Transverse colon (tissue), 4 donors: ENCODE measurements at regions not wholly inside any gene's neighbourhood (a gene's known extent, or its start where the extent isn't known, plus 50 kb on each side); places are given as distances from the start of the nearest gene placed in this dataset.

Experiments used
- DNase-seq: peaks from one replicate; pipeline ENCODE4 v3.0.0-alpha.2; 2019
- H3K27ac ChIP-seq, 4 donors: fragments of 200-600 bp; sonication (generic); 2 replicates each; pipeline ENCODE4 v1.5.1; 2016 to 2018; ENCODE audit warnings: inconsistent platforms in 4 of 4
- H3K27me3 ChIP-seq: fragments of 200-600 bp; sonication (generic); 2 replicates; pipeline ENCODE4 v1.5.1; 2017; ENCODE audit warnings: inconsistent platforms
- H3K36me3 ChIP-seq, 4 donors: fragments of 200-600 bp; sonication (generic); 2 replicates each; pipeline ENCODE4 v1.5.1; 2017 to 2019; ENCODE audit warnings: inconsistent platforms in 4 of 4
- H3K4me1 ChIP-seq, 4 donors: fragments of 200-600 bp; sonication (generic); 2 replicates each; pipeline ENCODE4 v1.5.1; 2017 to 2020; ENCODE audit warnings: inconsistent platforms in 4 of 4
- H3K4me3 ChIP-seq, 4 donors: fragments of 200-600 bp; sonication (generic); 1 replicate in 1 of 4; 2 replicates in 3 of 4; pipeline versions ENCODE4 v1.5.1 to v1.6.1; 2017 to 2019; ENCODE audit warnings: inconsistent platforms in 4 of 4
- H3K9me3 ChIP-seq, 2 donors: fragments of 200-600 bp; sonication (generic); 2 replicates each; pipeline ENCODE4 v1.5.1; 2017 to 2019; ENCODE audit warnings: inconsistent platforms in 2 of 2
- EP300 ChIP-seq: sonication (generic); formaldehyde crosslinking; IDR thresholded peaks from one replicate; pipeline ENCODE4 v1.6.1; 2017; ENCODE audit warnings: antibody characterized with exemption, low read depth
- POLR2A ChIP-seq: fragments of 450-650 bp; IDR thresholded peaks from one replicate; pipeline ENCODE4 v1.6.1; 2016; ENCODE audit warnings: antibody characterized with exemption, mild to moderate bottlenecking, moderate library complexity
- POLR2AphosphoS5 ChIP-seq, 3 donors: sonication (generic); formaldehyde crosslinking; IDR thresholded peaks; one replicate each; pipeline ENCODE4 v1.6.1; 2016; ENCODE audit warnings: antibody characterized with exemption in 3 of 3
- WGBS, 2 donors: methylation state at CpG; one replicate each; pipeline ENCODE4 v1.1.5; 2018; ENCODE audit warnings: low coverage in 1 of 2; 5-methylcytosine and 5-hydroxymethylcytosine counted together
- in situ Hi-C, 4 donors: fragments of 200-750 bp; cut with MboI; loops; one replicate each; pipeline versions ENCODE4 v1.15.0 to v1.15.1; 2017; ENCODE audit warnings: low sequenced_read_pairs in 3 of 4, low pct_ligation_motif_present in 1 of 4, low pct_unique_long_range_greater_than_20kb in 1 of 4
- intact Hi-C: fragments of 100-400 bp; cut with DNase I; formaldehyde crosslinking; loops from one replicate; pipeline ENCODE4 v1.15.1; 2023; ENCODE audit warnings: low total_unique reads
- TF ChIP-seq, protein P1 (sequence below), 5 experiments: fragments of 200-600 bp in 3 of 5; fragments of 450-650 bp in 2 of 5; sonication (generic) in 3 of 5; IDR thresholded peaks; 1 replicate in 2 of 5; 2 replicates in 3 of 5; pipeline ENCODE4 v1.5.1; 2016 to 2017; ENCODE audit warnings: antibody characterized with exemption in 5 of 5, inconsistent platforms in 3 of 5, mild to moderate bottlenecking in 2 of 5, moderate library complexity in 1 of 5

DNA sequence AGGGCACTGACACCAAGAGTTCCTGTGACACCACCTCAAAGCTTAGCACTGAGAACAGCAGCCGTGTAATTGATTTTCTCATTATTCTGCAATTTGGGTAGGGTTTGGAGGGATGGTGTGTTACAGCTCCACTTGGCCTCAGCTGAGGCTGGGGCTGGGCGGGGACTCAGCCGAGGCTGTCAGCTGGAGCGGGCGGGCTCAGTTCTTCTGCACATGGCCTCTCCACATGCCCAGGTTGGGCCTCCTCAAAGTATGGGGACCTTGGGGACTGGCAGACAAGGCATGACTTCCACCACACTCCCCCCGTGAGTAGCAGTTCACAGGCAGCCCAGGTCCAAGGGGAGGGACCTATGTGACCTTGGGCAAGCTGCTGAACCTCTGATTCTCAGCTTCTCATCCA lies 171.5 kb downstream of the IRF8 start:
- Histone ChIP-seq H3K4me1 (no peaks in the 10 kb centered on the region), H3K27me3 (no peaks in the 10 kb centered on the region), H3K4me3 (no peak overlapping the region), H3K9me3 (no peaks in the 10 kb centered on the region), H3K27ac (no peak overlapping the region), H3K36me3 (no peaks in the 10 kb centered on the region)
- in situ Hi-C loops, result loop anchor here (10.0 kb wide), 4 partner anchors 124 to 454 kb away; partner anchors contain the start of gene FOXF1 (in 3 of the 4)
- no peak for TF ChIP-seq POLR2A
- no peak for TF ChIP-seq POLR2AphosphoS5 (IDR thresholded peaks at IDR 0.05)
- TF ChIP-seq, protein P1, sequence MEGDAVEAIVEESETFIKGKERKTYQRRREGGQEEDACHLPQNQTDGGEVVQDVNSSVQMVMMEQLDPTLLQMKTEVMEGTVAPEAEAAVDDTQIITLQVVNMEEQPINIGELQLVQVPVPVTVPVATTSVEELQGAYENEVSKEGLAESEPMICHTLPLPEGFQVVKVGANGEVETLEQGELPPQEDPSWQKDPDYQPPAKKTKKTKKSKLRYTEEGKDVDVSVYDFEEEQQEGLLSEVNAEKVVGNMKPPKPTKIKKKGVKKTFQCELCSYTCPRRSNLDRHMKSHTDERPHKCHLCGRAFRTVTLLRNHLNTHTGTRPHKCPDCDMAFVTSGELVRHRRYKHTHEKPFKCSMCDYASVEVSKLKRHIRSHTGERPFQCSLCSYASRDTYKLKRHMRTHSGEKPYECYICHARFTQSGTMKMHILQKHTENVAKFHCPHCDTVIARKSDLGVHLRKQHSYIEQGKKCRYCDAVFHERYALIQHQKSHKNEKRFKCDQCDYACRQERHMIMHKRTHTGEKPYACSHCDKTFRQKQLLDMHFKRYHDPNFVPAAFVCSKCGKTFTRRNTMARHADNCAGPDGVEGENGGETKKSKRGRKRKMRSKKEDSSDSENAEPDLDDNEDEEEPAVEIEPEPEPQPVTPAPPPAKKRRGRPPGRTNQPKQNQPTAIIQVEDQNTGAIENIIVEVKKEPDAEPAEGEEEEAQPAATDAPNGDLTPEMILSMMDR (IDR thresholded peaks at IDR 0.05), result no peak
- no peak for TF ChIP-seq EP300
- 69% methylated on average over 6 of the region's 6 CpGs; no CpG with 5 or more reads in 1 of the 2 donors for WGBS, 2 donors
- intact Hi-C loops, result loop anchor here (10.0 kb wide), 2 partner anchors 234 to 264 kb away; no protein-coding TSS in a partner anchor
- DNase-seq, result no peak

DNA sequence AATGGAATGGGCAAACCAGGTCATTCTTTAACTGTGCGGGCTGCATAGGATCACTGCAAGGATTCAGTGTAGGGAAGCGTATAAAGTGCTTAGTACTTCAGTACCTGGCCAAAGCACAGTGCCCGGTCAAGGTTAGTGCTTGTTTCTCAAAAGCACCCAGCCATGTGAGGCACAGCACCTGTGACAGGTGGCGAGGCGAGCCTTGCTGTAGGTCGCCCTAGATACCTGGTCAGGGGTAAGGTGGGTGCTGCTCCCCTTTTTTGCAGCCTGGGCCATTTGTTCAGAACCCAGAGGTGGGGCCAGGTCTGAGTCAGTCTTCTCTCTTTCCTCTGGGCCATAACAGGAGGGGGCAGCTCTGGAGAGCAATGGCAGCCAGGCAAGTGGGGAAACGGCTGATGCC lies 172.0 kb downstream of the IRF8 start:
- Histone ChIP-seq H3K27ac (no peak overlapping the region), H3K4me3 (no peak overlapping the region), H3K9me3 (no peaks in the 10 kb centered on the region), H3K4me1 (no peaks in the 10 kb centered on the region), H3K27me3 (no peaks in the 10 kb centered on the region), H3K36me3 (no peaks in the 10 kb centered on the region)
- no peak for DNase-seq
- intact Hi-C loops (loop anchor here (10.0 kb wide), 2 partner anchors 234 to 264 kb away; no protein-coding TSS in a partner anchor), in situ Hi-C loops (loop anchor here (10.0 kb wide), 4 partner anchors 124 to 454 kb away; partner anchors contain the start of gene FOXF1 (in 3 of the 4))
- WGBS, 2 donors, result 85% methylated on average over 7 of the region's 7 CpGs; no CpG with 5 or more reads in 1 of the 2 donors
- TF ChIP-seq POLR2A (no peak), EP300 (no peak), POLR2AphosphoS5 (IDR thresholded peaks at IDR 0.05) (no peak)
- TF ChIP-seq, protein P1 (IDR thresholded peaks at IDR 0.05), result no peak

GRCh38 chr16:86071611-86072240 lies 172.8 kb downstream of the IRF8 start:
- no peak for DNase-seq
- in situ Hi-C loops, result loop anchor here (10.0 kb wide), 4 partner anchors 123 to 453 kb away; partner anchors contain the start of gene FOXF1 (in 3 of the 4)
- Histone ChIP-seq H3K36me3 (no peaks in the 10 kb centered on the region), H3K27me3 (no peaks in the 10 kb centered on the region), H3K27ac (no peak overlapping the region), H3K9me3 (no peaks in the 10 kb centered on the region), H3K4me1 (no peaks in the 10 kb centered on the region), H3K4me3 (no peak overlapping the region)
- intact Hi-C loops, result loop anchor here (2.0 to 10.0 kb wide), 3 partner anchors 233 to 449 kb away; no protein-coding TSS in a partner anchor
- TF ChIP-seq POLR2AphosphoS5 (IDR thresholded peaks at IDR 0.05) (no peak), EP300 (no peak), POLR2A (no peak)
- TF ChIP-seq, protein P1 (IDR thresholded peaks at IDR 0.05), result no peak
- WGBS, 2 donors, result 77% methylated on average over 12 of the region's 12 CpGs; no CpG with 5 or more reads in 1 of the 2 donors

GRCh38 chr16:86072328-86073102 lies 173.6 kb downstream of the IRF8 start:
- in situ Hi-C loops, result loop anchor here (10.0 kb wide), 4 partner anchors 122 to 452 kb away; partner anchors contain the start of gene FOXF1 (in 3 of the 4)

More at GRCh38 chr16:86072328-86073102, 173.6 kb downstream of the IRF8 start:
- 41 to 43% methylated on average over 1 to 21 of the region's 21 CpGs for WGBS, 2 donors
- Histone ChIP-seq H3K27ac (no peak overlapping the region), H3K4me1 (no peaks in the 10 kb centered on the region), H3K9me3 (no peaks in the 10 kb centered on the region), H3K27me3 (no peaks in the 10 kb centered on the region), H3K36me3 (no peaks in the 10 kb centered on the region), H3K4me3 (no peak overlapping the region)
- TF ChIP-seq EP300, result no peak
- TF ChIP-seq, protein P1 (IDR thresholded peaks at IDR 0.05), result peak; percentile 70 to 85 (median 81)
- intact Hi-C loops, result loop anchor here (2.0 to 10.0 kb wide), 3 partner anchors 232 to 448 kb away; no protein-coding TSS in a partner anchor
- peak; percentile 69 for DNase-seq
